ENCODE measurements at regions not wholly inside any gene's neighbourhood (a gene's known extent, or its start where the extent isn't known, plus 50 kb on each side); places are given as distances from the start of the nearest gene placed in this dataset.

DNA sequence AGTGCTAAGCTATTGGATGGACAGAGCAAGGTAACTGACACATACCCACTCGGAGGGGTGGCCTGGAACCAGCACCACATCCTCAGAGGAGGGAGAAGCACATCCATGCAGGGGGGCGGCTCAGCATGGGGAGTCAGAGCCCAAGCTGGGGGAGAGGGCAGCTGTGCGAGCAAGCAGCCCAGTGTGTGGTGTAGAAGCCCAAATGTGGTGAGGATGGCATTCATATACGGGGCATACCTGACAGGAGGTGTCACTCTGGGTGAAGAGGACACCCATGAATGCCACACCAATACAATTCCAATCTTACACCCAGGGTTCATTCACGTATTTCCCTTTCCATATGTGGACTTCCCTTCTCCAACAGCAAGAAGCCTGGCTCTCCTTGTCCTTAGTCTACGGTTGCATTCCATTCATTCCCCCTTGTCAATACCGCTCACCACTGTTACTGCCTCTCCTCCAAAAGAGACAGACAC, 58.7 kb upstream of the ACAN start:
- CTCF ChIA-PET (ENCODE audit: partially characterized antibody), result no interaction called here

DNA sequence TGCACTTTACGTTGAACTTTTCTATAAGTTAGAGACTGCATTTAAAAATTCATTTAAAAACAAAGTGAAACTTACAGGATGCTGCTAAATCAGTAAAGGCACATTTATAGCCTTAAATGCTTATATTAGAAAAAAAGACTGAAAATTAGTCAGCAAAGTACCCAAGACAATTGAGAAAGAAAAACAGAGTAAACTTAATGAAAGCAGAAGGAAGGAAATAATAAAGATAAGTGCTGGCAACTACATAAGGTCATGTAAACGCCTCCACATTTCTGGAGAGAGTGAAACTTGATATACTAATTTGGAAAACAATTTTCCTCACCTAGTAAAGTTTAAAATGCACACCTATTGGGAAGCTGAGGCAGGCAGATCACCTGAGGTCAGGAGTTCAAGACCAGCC, 58.2 kb upstream of the ACAN start:
- intact Hi-C loops (cut with micrococcal nuclease), result no loop called here
- no peak overlapping the region for H3K27ac ChIP-seq (ENCODE audit: low read depth, low read length)
- H3K36me3 ChIP-seq (ENCODE audit: insufficient read depth, low read length), result no peaks in the 10 kb centered on the region
- Mint-ChIP-seq H3K4me3 (no peak overlapping the region), H3K9me3 (no peaks in the 10 kb centered on the region), H3K4me1 (no peaks in the 10 kb centered on the region), H3K27ac (no peak overlapping the region), H3K36me3 (no peaks in the 10 kb centered on the region), H3K27me3 (peaks cover 22 to 30% of the 10 kb centered on the region in 2 donors)
- no peaks in the 10 kb centered on the region for H3K27me3 ChIP-seq (ENCODE audit: insufficient read depth, low read length)
- no peaks in the 10 kb centered on the region for H3K4me1 ChIP-seq (ENCODE audit: insufficient read depth, low read length)
- POLR2A ChIA-PET (ENCODE audit: partially characterized antibody), result no interaction called here
- no peak for DNase-seq
- no peak overlapping the region for H3K4me3 ChIP-seq (ENCODE audit: low read length in 2 of 2)
- CTCF ChIA-PET (ENCODE audit: partially characterized antibody), result no interaction called here
- no peaks in the 10 kb centered on the region for H3K9me3 ChIP-seq (ENCODE audit: control insufficient read depth in 1 of 2, low read length in 2 of 2)

More for the DNA sequence above, 58.7 kb upstream of the ACAN start:
- Histone ChIP-seq H3K36me3 (ENCODE audit: insufficient read depth, low read length) (no peaks in the 10 kb centered on the region), H3K4me1 (ENCODE audit: insufficient read depth, low read length) (no peaks in the 10 kb centered on the region), H3K27me3 (ENCODE audit: insufficient read depth, low read length) (no peaks in the 10 kb centered on the region), H3K4me3 (ENCODE audit: low read length in 2 of 2) (no peak overlapping the region), H3K9me3 (ENCODE audit: control insufficient read depth in 1 of 2, low read length in 2 of 2) (no peaks in the 10 kb centered on the region), H3K27ac (ENCODE audit: low read depth, low read length) (no peak overlapping the region)
- Mint-ChIP-seq H3K4me3 (no peak overlapping the region), H3K36me3 (no peaks in the 10 kb centered on the region), H3K4me1 (no peaks in the 10 kb centered on the region), H3K27me3 (peaks cover 25 to 34% of the 10 kb centered on the region in 2 donors), H3K9me3 (no peaks in the 10 kb centered on the region), H3K27ac (no peak overlapping the region)
- POLR2A ChIA-PET (ENCODE audit: partially characterized antibody), result no interaction called here
- DNase-seq, result no peak
- intact Hi-C loops (cut with micrococcal nuclease), result no loop called here

DNA sequence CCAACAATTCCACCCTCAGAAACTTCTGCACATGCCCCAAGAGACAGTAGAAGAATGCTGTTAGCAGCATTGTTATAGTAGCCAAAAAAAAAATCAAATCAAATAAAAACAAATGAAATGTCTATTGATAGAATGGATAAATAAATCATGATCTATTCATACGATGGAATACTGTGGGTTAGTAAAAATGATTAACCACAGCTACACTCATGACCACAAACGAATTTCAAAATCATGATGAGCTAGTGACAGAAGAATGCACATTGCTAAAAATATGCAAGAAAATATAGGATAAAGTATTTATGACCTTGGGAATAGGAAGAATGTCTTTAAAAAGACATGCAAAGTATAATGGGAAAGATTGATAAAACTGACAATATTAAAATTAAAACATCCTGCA, 57.5 kb upstream of the ACAN start:
- H3K9me3 ChIP-seq (ENCODE audit: control insufficient read depth in 1 of 2, low read length in 2 of 2), result no peaks in the 10 kb centered on the region
- no peak overlapping the region for H3K27ac ChIP-seq (ENCODE audit: low read depth, low read length)
- no peak overlapping the region for H3K27ac Mint-ChIP-seq
- no peaks in the 10 kb centered on the region for H3K27me3 ChIP-seq (ENCODE audit: insufficient read depth, low read length)
- POLR2A ChIA-PET (ENCODE audit: partially characterized antibody), result no interaction called here
- no peaks in the 10 kb centered on the region for H3K9me3 Mint-ChIP-seq
- H3K4me3 Mint-ChIP-seq, result no peak overlapping the region
- H3K36me3 Mint-ChIP-seq, result no peaks in the 10 kb centered on the region
- CTCF ChIA-PET (ENCODE audit: partially characterized antibody), result no interaction called here
- H3K4me1 ChIP-seq (ENCODE audit: insufficient read depth, low read length), result no peaks in the 10 kb centered on the region
- intact Hi-C loops (cut with micrococcal nuclease), result no loop called here
- DNase-seq, result no peak
- H3K27me3 Mint-ChIP-seq, result peaks cover 18 to 25% of the 10 kb centered on the region in 2 donors
- H3K4me3 ChIP-seq (ENCODE audit: low read length in 2 of 2), result no peak overlapping the region
- H3K4me1 Mint-ChIP-seq, result no peaks in the 10 kb centered on the region
- H3K36me3 ChIP-seq (ENCODE audit: insufficient read depth, low read length), result no peaks in the 10 kb centered on the region

GRCh38 chr15:88746451-88746850, 56.8 kb upstream of the ACAN start:
- no peaks in the 10 kb centered on the region for H3K36me3 ChIP-seq (ENCODE audit: insufficient read depth, low read length)
- no peaks in the 10 kb centered on the region for H3K4me1 Mint-ChIP-seq
- intact Hi-C loops (cut with micrococcal nuclease), result no loop called here
- peaks cover 18 to 20% of the 10 kb centered on the region in 2 donors for H3K27me3 Mint-ChIP-seq
- no peaks in the 10 kb centered on the region for H3K9me3 ChIP-seq (ENCODE audit: control insufficient read depth in 1 of 2, low read length in 2 of 2)
- no peak overlapping the region for H3K27ac Mint-ChIP-seq
- ChIA-PET POLR2A (ENCODE audit: partially characterized antibody) (no interaction called here), CTCF (ENCODE audit: partially characterized antibody) (no interaction called here)
- H3K27me3 ChIP-seq (ENCODE audit: insufficient read depth, low read length), result no peaks in the 10 kb centered on the region
- H3K36me3 Mint-ChIP-seq, result no peaks in the 10 kb centered on the region
- H3K9me3 Mint-ChIP-seq, result no peaks in the 10 kb centered on the region
- no peak for DNase-seq
- H3K4me3 ChIP-seq (ENCODE audit: low read length in 2 of 2), result no peak overlapping the region
- no peaks in the 10 kb centered on the region for H3K4me1 ChIP-seq (ENCODE audit: insufficient read depth, low read length)
- H3K4me3 Mint-ChIP-seq, result no peak overlapping the region
- no peak overlapping the region for H3K27ac ChIP-seq (ENCODE audit: low read depth, low read length)

GRCh38 chr15:88747111-88747510, 56.1 kb upstream of the ACAN start:
- no peaks in the 10 kb centered on the region for H3K36me3 Mint-ChIP-seq
- H3K4me1 Mint-ChIP-seq, result no peaks in the 10 kb centered on the region
- no peak for DNase-seq
- no peak overlapping the region for H3K4me3 Mint-ChIP-seq
- H3K9me3 Mint-ChIP-seq, result no peaks in the 10 kb centered on the region
- Histone ChIP-seq H3K4me3 (ENCODE audit: low read length in 2 of 2) (no peak overlapping the region), H3K27ac (ENCODE audit: low read depth, low read length) (no peak overlapping the region), H3K27me3 (ENCODE audit: insufficient read depth, low read length) (no peaks in the 10 kb centered on the region), H3K9me3 (ENCODE audit: control insufficient read depth in 1 of 2, low read length in 2 of 2) (no peaks in the 10 kb centered on the region), H3K36me3 (ENCODE audit: insufficient read depth, low read length) (no peaks in the 10 kb centered on the region), H3K4me1 (ENCODE audit: insufficient read depth, low read length) (no peaks in the 10 kb centered on the region)
- POLR2A ChIA-PET (ENCODE audit: partially characterized antibody), result no interaction called here
- H3K27me3 Mint-ChIP-seq, result peaks cover 18 to 21% of the 10 kb centered on the region in 2 donors
- intact Hi-C loops (cut with micrococcal nuclease), result no loop called here
- CTCF ChIA-PET (ENCODE audit: partially characterized antibody), result no interaction called here
- no peak overlapping the region for H3K27ac Mint-ChIP-seq

GRCh38 chr15:88747631-88748030, 55.6 kb upstream of the ACAN start:
- intact Hi-C loops (cut with micrococcal nuclease), result no loop called here
- ChIA-PET POLR2A (ENCODE audit: partially characterized antibody) (no interaction called here), CTCF (ENCODE audit: partially characterized antibody) (no interaction called here)
- no peaks in the 10 kb centered on the region for H3K4me1 ChIP-seq (ENCODE audit: insufficient read depth, low read length)
- H3K9me3 ChIP-seq (ENCODE audit: control insufficient read depth in 1 of 2, low read length in 2 of 2), result no peaks in the 10 kb centered on the region
- no peaks in the 10 kb centered on the region for H3K27me3 ChIP-seq (ENCODE audit: insufficient read depth, low read length)
- no peaks in the 10 kb centered on the region for H3K36me3 ChIP-seq (ENCODE audit: insufficient read depth, low read length)
- DNase-seq, result no peak
- H3K27ac ChIP-seq (ENCODE audit: low read depth, low read length), result no peak overlapping the region
- no peaks in the 10 kb centered on the region for H3K9me3 Mint-ChIP-seq
- no peak overlapping the region for H3K4me3 ChIP-seq (ENCODE audit: low read length in 2 of 2)
- H3K4me3 Mint-ChIP-seq, result no peak overlapping the region
- H3K27ac Mint-ChIP-seq, result no peak overlapping the region
- H3K27me3 Mint-ChIP-seq, result peaks cover 15 to 18% of the 10 kb centered on the region in 2 donors
- H3K36me3 Mint-ChIP-seq, result no peaks in the 10 kb centered on the region
- no peaks in the 10 kb centered on the region for H3K4me1 Mint-ChIP-seq

- CTCF ChIA-PET (ENCODE audit: partially characterized antibody), result no interaction called here
These were observed 55.2 kb upstream of the ACAN start for GRCh38 chr15:88748081-88748480.

DNA sequence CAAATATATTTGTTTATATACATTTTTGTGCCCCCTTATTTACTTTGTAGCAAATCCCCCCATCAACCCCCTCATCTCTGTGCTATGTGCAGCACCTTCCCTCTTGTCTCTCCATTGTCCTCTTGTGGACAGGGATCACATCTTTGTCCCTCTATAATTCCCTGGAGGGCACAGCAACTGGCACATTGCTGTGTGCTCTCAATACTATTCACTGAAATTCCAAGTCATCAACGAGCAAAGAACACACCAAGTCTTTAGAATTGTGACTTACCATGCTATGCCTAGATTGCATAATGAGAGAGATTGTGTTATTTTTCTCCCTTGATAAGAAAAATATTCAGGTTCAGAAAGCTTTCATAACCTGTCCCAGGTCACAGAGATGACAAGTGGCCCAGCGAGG, 54.6 kb upstream of the ACAN start:
- Mint-ChIP-seq H3K36me3 (no peaks in the 10 kb centered on the region), H3K27me3 (peaks cover 13 to 22% of the 10 kb centered on the region in 2 donors), H3K9me3 (no peaks in the 10 kb centered on the region), H3K27ac (no peak overlapping the region), H3K4me1 (no peaks in the 10 kb centered on the region), H3K4me3 (no peak overlapping the region)
- no peak overlapping the region for H3K4me3 ChIP-seq (ENCODE audit: low read length in 2 of 2)
- H3K27ac ChIP-seq (ENCODE audit: low read depth, low read length), result no peak overlapping the region
- no peak for DNase-seq
- intact Hi-C loops (cut with micrococcal nuclease), result no loop called here
- H3K9me3 ChIP-seq (ENCODE audit: control insufficient read depth in 1 of 2, low read length in 2 of 2), result no peaks in the 10 kb centered on the region
- no peaks in the 10 kb centered on the region for H3K36me3 ChIP-seq (ENCODE audit: insufficient read depth, low read length)
- H3K27me3 ChIP-seq (ENCODE audit: insufficient read depth, low read length), result no peaks in the 10 kb centered on the region
- H3K4me1 ChIP-seq (ENCODE audit: insufficient read depth, low read length), result no peaks in the 10 kb centered on the region
- ChIA-PET CTCF (ENCODE audit: partially characterized antibody) (no interaction called here), POLR2A (ENCODE audit: partially characterized antibody) (no interaction called here)

More at GRCh38 chr15:88748081-88748480, 55.2 kb upstream of the ACAN start:
- no peaks in the 10 kb centered on the region for H3K4me1 Mint-ChIP-seq
- POLR2A ChIA-PET (ENCODE audit: partially characterized antibody), result no interaction called here
- no peaks in the 10 kb centered on the region for H3K4me1 ChIP-seq (ENCODE audit: insufficient read depth, low read length)
- H3K27me3 Mint-ChIP-seq, result peaks cover 13 to 20% of the 10 kb centered on the region in 2 donors
- no peaks in the 10 kb centered on the region for H3K27me3 ChIP-seq (ENCODE audit: insufficient read depth, low read length)
- H3K9me3 Mint-ChIP-seq, result no peaks in the 10 kb centered on the region
- intact Hi-C loops (cut with micrococcal nuclease), result no loop called here
- H3K36me3 Mint-ChIP-seq, result no peaks in the 10 kb centered on the region
- no peak overlapping the region for H3K4me3 ChIP-seq (ENCODE audit: low read length in 2 of 2)
- DNase-seq, result no peak
- no peak overlapping the region for H3K27ac ChIP-seq (ENCODE audit: low read depth, low read length)
- no peak overlapping the region for H3K27ac Mint-ChIP-seq
- no peak overlapping the region for H3K4me3 Mint-ChIP-seq
- H3K9me3 ChIP-seq (ENCODE audit: control insufficient read depth in 1 of 2, low read length in 2 of 2), result no peaks in the 10 kb centered on the region
- H3K36me3 ChIP-seq (ENCODE audit: insufficient read depth, low read length), result no peaks in the 10 kb centered on the region
